HEK293 (cell line): ENCODE measurements at regions not wholly inside any gene's neighbourhood (a gene's known extent, or its start where the extent isn't known, plus 50 kb on each side); places are given as distances from the start of the nearest gene placed in this dataset.

ENCODE experiments used
- CTCF ChIA-PET: fragments of 350-600 bp; formaldehyde crosslinking; extraction: SDS; loops from one replicate; lab custom pipeline; 2021; ENCODE audit warnings: antibody characterized with exemption; lab: Yijun Ruan, JAX
- POLR2A ChIA-PET: fragments of 300-600 bp; formaldehyde crosslinking; extraction: SDS; loops from one replicate; lab custom pipeline; 2020; ENCODE audit warnings: antibody characterized with exemption, inconsistent platforms; lab: Yijun Ruan, JAX
- H3K27ac ChIP-seq: fragments of 200-500 bp; sonication (Bioruptor generic); 2 replicates; pipeline ENCODE4 v1.5.1; 2014; ENCODE audit warnings: low read depth, low read length, control low read depth, inconsistent platforms; ENCODE audit errors: extremely low read depth
- H3K36me3 ChIP-seq, 2 experiments: fragments of 200-500 bp in 1 of 2; sonication (Bioruptor generic) in 1 of 2; 1 replicate in 1 of 2; 2 replicates in 1 of 2; pipeline ENCODE4 v1.5.1; 2014 to 2017; ENCODE audit warnings: inconsistent platforms in 2 of 2, low read length in 2 of 2; ENCODE audit not compliant: control insufficient read depth in 2 of 2, insufficient read depth in 1 of 2
- H3K4me1 ChIP-seq: fragments of 200-500 bp; sonication (Bioruptor generic); 2 replicates; pipeline ENCODE4 v1.5.1; 2014; ENCODE audit warnings: mild to moderate bottlenecking, low read length, inconsistent platforms; ENCODE audit not compliant: control insufficient read depth, insufficient read depth
- H3K4me3 ChIP-seq: 2 replicates; pipeline ENCODE4 v1.5.1; 2011; ENCODE audit warnings: low read depth, mild to moderate bottlenecking, control low read depth, low read length, moderate library complexity
- H3K9me3 ChIP-seq: fragments of 200-500 bp; sonication (Bioruptor generic); 2 replicates; pipeline ENCODE4 v1.5.1; 2014; ENCODE audit warnings: low read depth, low read length, inconsistent platforms; ENCODE audit not compliant: control insufficient read depth, insufficient read depth
- PRDM1 ChIP-seq: fragments of 450-650 bp; formaldehyde crosslinking; IDR thresholded peaks from 2 replicates; pipeline ENCODE4; 2016; ENCODE audit warnings: missing biosample characterization, missing genetic modification characterization
- WT1 ChIP-seq: fragments of 450-650 bp; formaldehyde crosslinking; IDR thresholded peaks from 2 replicates; pipeline ENCODE4 v1.5.1; 2016; ENCODE audit warnings: missing biosample characterization, missing genetic modification characterization
- ZBTB6 ChIP-seq: fragments of 450-650 bp; formaldehyde crosslinking; IDR thresholded peaks from 2 replicates; pipeline ENCODE4 v1.5.1; 2017; ENCODE audit warnings: missing biosample characterization, missing genetic modification characterization
- ZFP37 ChIP-seq: fragments of 450-650 bp; formaldehyde crosslinking; IDR thresholded peaks from 2 replicates; pipeline ENCODE4 v1.5.1; 2016; ENCODE audit warnings: missing biosample characterization, missing genetic modification characterization
- ZNF112 ChIP-seq: fragments of 450-650 bp; formaldehyde crosslinking; IDR thresholded peaks from 2 replicates; pipeline ENCODE4 v1.5.0; 2017; ENCODE audit warnings: missing biosample characterization, missing genetic modification characterization
- ZNF157 ChIP-seq: fragments of 450-650 bp; formaldehyde crosslinking; IDR thresholded peaks from 2 replicates; pipeline ENCODE4 v1.5.1; 2016; ENCODE audit warnings: missing biosample characterization, missing genetic modification characterization
- ZNF18 ChIP-seq: fragments of 450-650 bp; formaldehyde crosslinking; IDR thresholded peaks from 2 replicates; pipeline ENCODE4 v1.5.1; 2016; ENCODE audit warnings: missing biosample characterization, missing genetic modification characterization
- ZNF223 ChIP-seq: fragments of 450-650 bp; formaldehyde crosslinking; IDR thresholded peaks from 2 replicates; pipeline ENCODE4 v1.5.1; 2016; ENCODE audit warnings: missing biosample characterization, missing genetic modification characterization
- ZNF335 ChIP-seq: fragments of 450-650 bp; formaldehyde crosslinking; conservative IDR thresholded peaks from 2 replicates; pipeline ENCODE4 v1.5.1; 2016; ENCODE audit warnings: missing biosample characterization, missing genetic modification characterization
- ZNF362 ChIP-seq: fragments of 450-650 bp; formaldehyde crosslinking; IDR thresholded peaks from 2 replicates; pipeline ENCODE4 v1.5.1; 2016; ENCODE audit warnings: missing biosample characterization, missing genetic modification characterization
- ZNF398 ChIP-seq: fragments of 450-650 bp; formaldehyde crosslinking; IDR thresholded peaks from 2 replicates; pipeline ENCODE4 v1.5.1; 2017; ENCODE audit warnings: missing biosample characterization, missing genetic modification characterization
- ZNF433 ChIP-seq: fragments of 450-650 bp; formaldehyde crosslinking; IDR thresholded peaks from 2 replicates; pipeline ENCODE4 v1.5.1; 2016; ENCODE audit warnings: missing biosample characterization, missing genetic modification characterization, low read depth
- ZNF529 ChIP-seq: fragments of 450-650 bp; formaldehyde crosslinking; IDR thresholded peaks from 2 replicates; pipeline ENCODE4 v1.5.1; 2017; ENCODE audit warnings: missing genetic modification characterization, missing biosample characterization; ENCODE audit not compliant: insufficient replicate concordance
- ZNF530 ChIP-seq: fragments of 450-650 bp; formaldehyde crosslinking; IDR thresholded peaks from 2 replicates; pipeline ENCODE4 v1.5.1; 2016; ENCODE audit warnings: low read depth, missing biosample characterization, missing genetic modification characterization
- ZNF624 ChIP-seq: fragments of 450-650 bp; formaldehyde crosslinking; IDR thresholded peaks from 2 replicates; pipeline ENCODE4 v1.5.1; 2017; ENCODE audit warnings: missing biosample characterization, missing genetic modification characterization
- ZNF785 ChIP-seq: fragments of 450-650 bp; formaldehyde crosslinking; IDR thresholded peaks from 2 replicates; pipeline ENCODE4 v1.5.1; 2016; ENCODE audit warnings: missing biosample characterization, missing genetic modification characterization

- TF ChIP-seq ZNF18: no peak
- TF ChIP-seq ZNF157 (tag by site-specific recombination): no peak
- TF ChIP-seq ZBTB6: no peak
- no peak for TF ChIP-seq PRDM1
- TF ChIP-seq WT1: no peak
These were observed 60.5 kb downstream of the EDN1 start (continued) for GRCh38 chr6:12350644-12351170.

- Histone ChIP-seq H3K4me3 (no peak overlapping the region), H3K27ac (no peak overlapping the region), H3K36me3 (no peaks in the 10 kb centered on the region), H3K4me1 (peaks cover 2% of the 10 kb centered on the region), H3K9me3 (no peaks in the 10 kb centered on the region)
- CTCF ChIA-PET: no interaction called here
- POLR2A ChIA-PET: no interaction called here
- TF ChIP-seq ZNF433 (tag by site-specific recombination) (no peak), ZNF398 (no peak)
These were observed 61.5 kb downstream of the EDN1 start for GRCh38 chr6:12351672-12352071.

- ChIA-PET POLR2A (no interaction called here), CTCF (no interaction called here)
- Histone ChIP-seq H3K36me3 (no peaks in the 10 kb centered on the region), H3K27ac (no peak overlapping the region), H3K4me1 (peaks cover 2% of the 10 kb centered on the region), H3K9me3 (no peaks in the 10 kb centered on the region), H3K4me3 (no peak overlapping the region)
- TF ChIP-seq ZNF530 (tag by site-specific recombination) (no peak), ZFP37 (tag by site-specific recombination) (no peak), ZNF223 (tag by site-specific recombination) (no peak), ZNF157 (tag by site-specific recombination) (no peak), ZNF529 (tag by site-specific recombination) (no peak), ZNF362 (tag by site-specific recombination) (no peak), ZNF785 (tag by site-specific recombination) (no peak), ZNF624 (tag by site-specific recombination) (no peak), ZNF335 (no peak), ZNF112 (tag by site-specific recombination) (no peak)
These were observed 63.6 kb downstream of the EDN1 start for GRCh38 chr6:12353731-12354130.
